ENCODE measurements at regions not wholly inside any gene's neighbourhood (a gene's known extent, or its start where the extent isn't known, plus 50 kb on each side); places are given as distances from the start of the nearest gene placed in this dataset.

- TF ChIP-seq CTCF (conservative IDR thresholded peaks at IDR 0.05 in 1 of 2, IDR thresholded peaks at IDR 0.05 in 1 of 2; ENCODE audit: extremely low read depth in 1 of 2, insufficient read depth in 1 of 2, low read depth in 1 of 2, low read length in 2 of 2): no peak
- TF ChIP-seq EZH2 (IDR thresholded peaks at IDR 0.05; ENCODE audit: borderline replicate concordance, low read length): no peak
Measured at GRCh38 chr7:63927261-63927660, 71.4 kb upstream of the ZNF722 start.
